Neural cell (in vitro differentiated cells): ENCODE measurements at regions not wholly inside any gene's neighbourhood (a gene's known extent, or its start where the extent isn't known, plus 50 kb on each side); places are given as distances from the start of the nearest gene placed in this dataset.

Source experiments
- H2AFZ ChIP-seq: fragments of 200-600, 300-800 bp; sonication (generic), shearing (Covaris generic); 2 replicates; pipeline ENCODE4 v1.6.0; 2014; ENCODE audit warnings: low read depth, mild to moderate bottlenecking, antibody characterized with exemption, low read length, moderate library complexity
- H3F3A ChIP-seq: fragments of 200-600 bp; shearing (Covaris generic); 2 replicates; pipeline ENCODE4 v1.6.1; 2016; ENCODE audit warnings: mild to moderate bottlenecking, moderate library complexity, mixed read lengths, antibody characterized with exemption, low read length; ENCODE audit not compliant: insufficient read depth, poor library complexity, severe bottlenecking
- H3K27ac ChIP-seq: fragments of 200-600, 300-800 bp; sonication (generic), shearing (Covaris generic); 2 replicates; pipeline ENCODE4 v1.5.1; 2014; ENCODE audit warnings: mild to moderate bottlenecking, low read length, moderate library complexity
- H3K27me3 ChIP-seq: fragments of 300-800, 200-600 bp; sonication (generic), shearing (Covaris generic); 2 replicates; pipeline ENCODE4 v1.6.0; 2014; ENCODE audit warnings: mild to moderate bottlenecking, low read depth, low read length, moderate library complexity; ENCODE audit not compliant: insufficient read depth
- H3K36me3 ChIP-seq: fragments of 300-800, 200-600 bp; sonication (generic), shearing (Covaris generic); 2 replicates; pipeline ENCODE4 v1.5.1; 2014; ENCODE audit warnings: mild to moderate bottlenecking, antibody characterized with exemption, low read length, moderate library complexity; ENCODE audit not compliant: insufficient read depth
- H3K4me2 ChIP-seq: fragments of 300-800, 200-600 bp; sonication (generic), shearing (Covaris generic); 2 replicates; pipeline ENCODE4 v1.6.0; 2014; ENCODE audit warnings: mild to moderate bottlenecking, low read length
- H3K4me3 ChIP-seq: fragments of 300-800, 200-600 bp; sonication (generic), shearing (Covaris generic); 2 replicates; pipeline ENCODE4 v1.5.1; 2014; ENCODE audit warnings: mild to moderate bottlenecking, low read length, moderate library complexity
- H3K79me2 ChIP-seq: fragments of 200-600 bp; shearing (Covaris generic); replicated peaks from 2 replicates; pipeline ENCODE4 v1.6.0; 2014; ENCODE audit warnings: mild to moderate bottlenecking, low read length, moderate library complexity; ENCODE audit not compliant: insufficient read depth
- H3K9ac ChIP-seq: fragments of 300-800, 200-600 bp; sonication (generic), shearing (Covaris generic); 2 replicates; pipeline ENCODE4 v1.6.1; 2016; ENCODE audit warnings: mild to moderate bottlenecking, low read length, mixed read lengths
- H3K9me2 ChIP-seq: fragments of 200-600 bp; shearing (Covaris generic); 2 replicates; pipeline ENCODE4 v1.6.1; 2016; ENCODE audit warnings: mild to moderate bottlenecking, low read length, mixed read lengths; ENCODE audit not compliant: insufficient read depth
- H3K9me3 ChIP-seq: fragments of 200-600, 300-800 bp; sonication (generic), shearing (Covaris generic); 2 replicates; pipeline ENCODE4 v1.6.1; 2016; ENCODE audit warnings: mild to moderate bottlenecking, mixed run types, low read length, moderate library complexity, mixed read lengths
- H4K20me1 ChIP-seq: fragments of 200-600 bp; shearing (Covaris generic); 2 replicates; pipeline ENCODE4 v1.6.1; 2016; ENCODE audit warnings: mild to moderate bottlenecking, mixed run types; ENCODE audit not compliant: insufficient read depth
- EP300 ChIP-seq: fragments of 450-650 bp; conservative IDR thresholded peaks from 2 replicates; pipeline ENCODE4 v1.6.1; 2014; ENCODE audit warnings: antibody characterized with exemption, mild to moderate bottlenecking, moderate library complexity; ENCODE audit not compliant: poor library complexity, severe bottlenecking
- EZH2 ChIP-seq: fragments of 200-600, 300-800 bp; shearing (Covaris generic), sonication (generic); IDR thresholded peaks from 2 replicates; pipeline ENCODE4 v1.6.1; 2014; ENCODE audit warnings: antibody characterized with exemption, low read length, borderline replicate concordance, mild to moderate bottlenecking; ENCODE audit not compliant: insufficient read depth, poor library complexity, severe bottlenecking
- MXI1 ChIP-seq: fragments of 450-650 bp; conservative IDR thresholded peaks from 2 replicates; pipeline ENCODE4 v1.6.1; 2014; ENCODE audit warnings: antibody characterized with exemption, mild to moderate bottlenecking; ENCODE audit not compliant: poor library complexity, severe bottlenecking
- POLR2AphosphoS5 ChIP-seq: IDR thresholded peaks from 2 replicates; pipeline ENCODE4 v1.6.1; 2012
- RAD21 ChIP-seq: fragments of 450-650 bp; conservative IDR thresholded peaks from 2 replicates; pipeline ENCODE4 v1.6.1; 2014; ENCODE audit warnings: antibody characterized with exemption, mild to moderate bottlenecking, moderate library complexity
- REST ChIP-seq: IDR thresholded peaks from 2 replicates; pipeline ENCODE4 v1.6.1; 2012; ENCODE audit warnings: borderline replicate concordance
- SMC3 ChIP-seq: fragments of 450-650 bp; conservative IDR thresholded peaks from 2 replicates; pipeline ENCODE4 v1.6.1; 2014; ENCODE audit warnings: antibody characterized with exemption, mild to moderate bottlenecking, moderate library complexity; ENCODE audit not compliant: poor library complexity
- TAF1 ChIP-seq: IDR thresholded peaks from 2 replicates; pipeline ENCODE4 v1.6.1; 2012; ENCODE audit warnings: low read depth
- TF ChIP-seq, protein P1 (sequence below): fragments of 450-650 bp; IDR thresholded peaks from 2 replicates; pipeline ENCODE4 v1.5.1; 2014; ENCODE audit warnings: antibody characterized with exemption, mild to moderate bottlenecking, moderate library complexity; ENCODE audit not compliant: poor library complexity, severe bottlenecking

DNA sequence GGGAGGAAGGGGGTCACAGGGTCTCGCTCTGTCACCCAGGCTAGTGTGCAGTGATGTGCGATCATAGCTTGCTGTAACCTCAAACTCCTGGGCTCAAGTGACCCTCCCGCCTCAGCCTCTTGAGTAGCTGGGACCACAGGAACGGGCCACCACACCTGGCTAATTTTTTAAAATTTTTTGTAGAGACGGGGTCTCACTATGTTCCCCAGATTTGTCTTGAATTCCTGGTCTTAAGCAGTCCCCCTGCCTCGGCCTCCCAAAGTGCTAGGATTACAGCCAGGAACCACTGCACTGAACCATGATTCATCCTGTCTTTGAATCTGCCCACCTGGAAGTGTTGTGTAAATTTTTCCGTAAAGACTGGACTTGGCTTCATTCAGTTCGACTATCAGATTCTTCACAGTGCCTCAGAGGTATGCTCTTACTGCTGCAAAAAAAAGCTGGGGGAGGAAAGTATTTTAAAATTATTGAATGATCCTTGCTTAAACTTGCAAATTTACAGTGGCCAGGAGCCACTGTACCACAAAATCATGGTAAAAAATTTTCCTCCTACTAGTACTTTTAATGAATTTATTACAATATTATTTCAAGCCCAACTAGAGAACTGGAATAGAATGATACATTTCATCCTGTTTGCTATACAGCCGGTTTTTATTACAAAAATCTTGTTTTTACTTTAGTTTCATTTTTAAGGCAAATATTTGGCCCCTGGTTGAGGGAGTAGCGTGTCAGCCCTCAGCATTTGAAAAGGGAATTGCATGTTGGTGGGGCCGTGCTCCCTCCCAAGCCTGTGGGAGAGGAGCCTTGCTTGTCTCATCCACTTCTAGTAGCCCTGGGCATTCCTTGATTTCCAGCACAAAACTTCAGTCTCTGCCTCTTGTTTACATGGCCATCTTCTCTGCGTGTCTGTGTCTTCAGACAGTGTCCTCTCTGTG is 202.5 kb upstream of the SGK1 start:
- H3K36me3 ChIP-seq, result no peaks in the 10 kb centered on the region
- H3K79me2 ChIP-seq, result no peaks in the 10 kb centered on the region
- H3K9me3 ChIP-seq, result no peaks in the 10 kb centered on the region
- no peak overlapping the region for H3K4me3 ChIP-seq
- no peaks in the 10 kb centered on the region for H3F3A ChIP-seq
- no peak overlapping the region for H3K9ac ChIP-seq
- H2AFZ ChIP-seq, result no peak overlapping the region
- H3K27ac ChIP-seq, result no peak overlapping the region
- no peak overlapping the region for H3K4me2 ChIP-seq
- H3K27me3 ChIP-seq, result no peaks in the 10 kb centered on the region
- H3K9me2 ChIP-seq, result no peaks in the 10 kb centered on the region
- TF ChIP-seq RAD21, result no peak
- no peak for TF ChIP-seq SMC3
- no peaks in the 10 kb centered on the region for H4K20me1 ChIP-seq

GRCh38 chr6:134519465-134519864 is 201.6 kb upstream of the SGK1 start:
- Histone ChIP-seq H3K4me2 (no peak overlapping the region), H3K9ac (no peak overlapping the region), H3K27me3 (no peaks in the 10 kb centered on the region), H4K20me1 (no peaks in the 10 kb centered on the region), H3K27ac (no peak overlapping the region), H3K9me3 (no peaks in the 10 kb centered on the region), H3K9me2 (no peaks in the 10 kb centered on the region), H3F3A (no peaks in the 10 kb centered on the region), H3K36me3 (no peaks in the 10 kb centered on the region), H3K4me3 (no peak overlapping the region), H2AFZ (no peak overlapping the region), H3K79me2 (no peaks in the 10 kb centered on the region)
- TF ChIP-seq MXI1, result no peak
- TF ChIP-seq POLR2AphosphoS5, result no peak
- TF ChIP-seq SMC3, result no peak
- no peak for TF ChIP-seq REST
- TF ChIP-seq, protein P1, sequence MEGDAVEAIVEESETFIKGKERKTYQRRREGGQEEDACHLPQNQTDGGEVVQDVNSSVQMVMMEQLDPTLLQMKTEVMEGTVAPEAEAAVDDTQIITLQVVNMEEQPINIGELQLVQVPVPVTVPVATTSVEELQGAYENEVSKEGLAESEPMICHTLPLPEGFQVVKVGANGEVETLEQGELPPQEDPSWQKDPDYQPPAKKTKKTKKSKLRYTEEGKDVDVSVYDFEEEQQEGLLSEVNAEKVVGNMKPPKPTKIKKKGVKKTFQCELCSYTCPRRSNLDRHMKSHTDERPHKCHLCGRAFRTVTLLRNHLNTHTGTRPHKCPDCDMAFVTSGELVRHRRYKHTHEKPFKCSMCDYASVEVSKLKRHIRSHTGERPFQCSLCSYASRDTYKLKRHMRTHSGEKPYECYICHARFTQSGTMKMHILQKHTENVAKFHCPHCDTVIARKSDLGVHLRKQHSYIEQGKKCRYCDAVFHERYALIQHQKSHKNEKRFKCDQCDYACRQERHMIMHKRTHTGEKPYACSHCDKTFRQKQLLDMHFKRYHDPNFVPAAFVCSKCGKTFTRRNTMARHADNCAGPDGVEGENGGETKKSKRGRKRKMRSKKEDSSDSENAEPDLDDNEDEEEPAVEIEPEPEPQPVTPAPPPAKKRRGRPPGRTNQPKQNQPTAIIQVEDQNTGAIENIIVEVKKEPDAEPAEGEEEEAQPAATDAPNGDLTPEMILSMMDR, result no peak
- no peak for TF ChIP-seq RAD21
- no peak for TF ChIP-seq EZH2

DNA sequence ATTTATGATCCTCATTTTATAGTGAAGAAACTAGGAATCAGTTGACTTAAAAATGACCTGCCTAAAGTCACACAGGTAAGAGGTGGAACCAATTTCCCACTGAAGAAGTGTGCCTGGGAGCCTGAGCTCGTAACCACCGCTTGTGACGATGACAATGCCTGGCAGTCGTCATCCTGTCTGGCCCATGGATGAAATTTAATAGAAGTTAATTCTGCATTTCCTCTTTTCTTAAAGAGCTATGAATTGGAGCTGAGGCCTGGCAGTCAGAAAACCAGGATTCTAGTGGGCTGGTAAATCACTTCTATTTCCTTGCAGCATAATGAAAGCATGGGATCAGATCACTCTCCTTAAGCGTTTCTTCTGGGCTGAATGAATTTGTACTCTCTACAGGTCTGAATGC is 200.0 kb upstream of the SGK1 start:
- Histone ChIP-seq H3K27me3 (no peaks in the 10 kb centered on the region), H3K4me2 (no peak overlapping the region), H3K79me2 (no peaks in the 10 kb centered on the region), H2AFZ (no peak overlapping the region), H3K36me3 (no peaks in the 10 kb centered on the region), H3F3A (no peaks in the 10 kb centered on the region), H3K27ac (no peak overlapping the region), H3K9me2 (no peaks in the 10 kb centered on the region), H3K9ac (no peak overlapping the region), H3K9me3 (no peaks in the 10 kb centered on the region), H4K20me1 (no peaks in the 10 kb centered on the region), H3K4me3 (no peak overlapping the region)
- TF ChIP-seq, protein P1, result no peak
- TF ChIP-seq EP300 (no peak), TAF1 (no peak), POLR2AphosphoS5 (no peak), SMC3 (no peak), RAD21 (no peak), MXI1 (no peak), EZH2 (no peak), REST (no peak)
